ENCODE measurements at regions not wholly inside any gene's neighbourhood (a gene's known extent, or its start where the extent isn't known, plus 50 kb on each side); places are given as distances from the start of the nearest gene placed in this dataset.
"Not testable (repeated sequence)": the region's sequence is repeated elsewhere in the genome, so short reads cannot be mapped to it uniquely, and the experiment has no call there.

DNA sequence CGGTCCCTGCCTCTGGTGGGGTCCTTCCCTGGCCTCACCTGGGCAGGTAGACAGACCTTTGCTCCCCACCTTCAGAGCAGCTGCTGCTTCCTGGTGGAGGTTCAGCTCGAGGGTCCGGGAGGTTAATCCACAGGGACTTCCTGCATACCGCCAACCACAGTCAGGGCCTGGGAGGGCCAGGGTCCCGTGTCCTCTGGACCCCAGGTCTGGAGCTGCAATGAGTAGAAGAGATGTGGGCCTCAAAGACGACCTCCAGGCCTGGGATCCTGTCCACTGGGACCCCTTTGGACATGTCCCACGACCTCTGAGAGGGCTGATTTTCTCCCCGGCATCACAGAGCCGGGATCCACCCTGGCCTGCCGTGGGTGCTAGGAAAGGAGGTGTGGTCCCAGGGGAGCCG lies 223.3 kb upstream of the TCERG1L start:
- no peak for DNase-seq

DNA sequence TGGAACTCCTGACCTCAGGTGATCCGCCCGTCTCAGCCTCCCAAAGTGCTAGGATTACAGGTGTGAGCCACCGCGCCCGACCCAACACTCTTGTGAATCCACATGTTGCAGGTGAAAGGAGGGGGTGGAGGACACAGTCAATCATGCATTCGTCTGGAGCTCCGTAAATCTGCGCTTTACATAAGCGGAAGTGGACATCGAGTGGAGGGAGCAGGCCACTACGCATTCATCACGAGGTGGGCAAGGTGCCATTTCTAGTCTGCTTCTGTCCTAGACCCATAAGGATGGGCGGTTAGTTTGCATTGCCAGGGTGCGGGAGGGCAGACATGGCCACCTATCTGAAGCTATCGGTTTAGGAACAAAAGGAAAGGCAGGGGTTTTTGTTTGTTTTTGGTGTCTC lies 225.2 kb upstream of the TCERG1L start:
- no peak for DNase-seq

DNA sequence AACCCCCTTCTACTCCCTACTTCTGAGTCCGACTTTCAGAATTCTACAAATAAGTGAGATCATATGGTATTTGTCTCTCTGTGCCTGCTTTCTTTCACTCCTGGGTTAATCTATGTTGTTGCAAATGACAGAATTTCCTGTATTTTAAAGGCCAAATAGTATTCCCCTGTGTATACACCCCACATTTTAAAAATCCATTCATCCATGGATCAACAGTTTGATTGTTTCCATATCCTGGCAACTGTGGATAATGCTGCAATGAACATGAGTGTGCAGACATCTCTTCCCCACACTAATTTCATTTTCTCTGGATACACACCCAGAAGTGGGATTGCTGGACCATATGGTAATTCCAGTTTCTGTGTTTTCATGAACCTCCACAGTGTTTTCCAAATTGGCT lies 225.8 kb upstream of the TCERG1L start:
- no peak for DNase-seq

DNA sequence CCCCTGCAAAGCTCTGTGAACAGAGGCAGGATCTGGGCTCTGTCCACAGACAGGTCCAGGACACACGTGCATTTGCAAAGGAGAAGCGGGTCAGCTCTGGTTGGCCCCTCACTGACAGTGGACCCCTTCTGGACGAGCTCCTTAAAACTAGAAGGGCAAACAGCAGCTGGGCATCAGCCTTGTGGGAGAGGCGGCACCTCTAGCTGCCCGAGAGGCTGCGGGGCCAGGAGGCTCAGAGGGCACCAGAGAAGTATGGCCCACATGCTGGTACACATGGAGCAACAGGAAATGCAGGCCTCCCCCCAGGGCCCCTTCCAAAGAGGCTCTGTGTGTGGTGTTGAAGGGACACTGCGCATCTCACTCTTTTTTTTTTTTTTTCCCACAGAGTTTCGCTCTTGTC lies 233.0 kb upstream of the TCERG1L start:
- no peak for DNase-seq

DNA sequence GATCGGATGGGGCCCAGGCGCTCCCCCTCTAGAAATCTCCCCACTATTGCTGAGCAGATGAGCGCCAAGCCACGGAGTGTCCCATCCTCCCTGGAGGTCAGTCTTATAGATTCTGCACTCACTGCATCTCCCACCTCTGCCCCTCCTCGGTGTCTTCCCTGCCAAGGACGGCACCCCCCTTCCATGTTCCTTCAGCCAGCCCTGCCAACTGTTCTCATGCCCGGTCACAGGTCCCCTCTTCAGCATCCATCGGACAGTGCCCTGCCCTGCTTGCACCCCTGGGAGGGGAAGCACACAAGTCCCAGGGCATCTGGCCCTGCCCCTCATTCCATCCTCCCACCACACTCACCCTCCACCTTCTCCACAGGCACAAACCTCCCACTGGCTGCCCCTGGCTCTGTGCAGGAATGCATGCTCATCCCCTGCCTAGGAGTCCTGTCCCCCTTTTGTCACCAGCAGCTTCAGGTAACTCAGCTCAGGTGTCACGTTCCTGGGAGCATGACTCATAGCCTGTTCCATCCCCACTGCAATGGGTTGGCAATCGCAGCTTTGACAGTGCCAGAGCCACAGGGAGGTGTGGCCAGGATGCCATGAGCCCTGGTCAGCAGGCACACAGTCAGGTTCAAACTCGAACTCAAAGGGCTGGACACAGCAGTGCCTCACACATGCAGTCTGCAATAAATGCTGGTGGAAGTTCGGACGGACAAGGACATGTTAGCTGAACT lies 234.7 kb upstream of the TCERG1L start:
- DNase-seq: no peak

DNA sequence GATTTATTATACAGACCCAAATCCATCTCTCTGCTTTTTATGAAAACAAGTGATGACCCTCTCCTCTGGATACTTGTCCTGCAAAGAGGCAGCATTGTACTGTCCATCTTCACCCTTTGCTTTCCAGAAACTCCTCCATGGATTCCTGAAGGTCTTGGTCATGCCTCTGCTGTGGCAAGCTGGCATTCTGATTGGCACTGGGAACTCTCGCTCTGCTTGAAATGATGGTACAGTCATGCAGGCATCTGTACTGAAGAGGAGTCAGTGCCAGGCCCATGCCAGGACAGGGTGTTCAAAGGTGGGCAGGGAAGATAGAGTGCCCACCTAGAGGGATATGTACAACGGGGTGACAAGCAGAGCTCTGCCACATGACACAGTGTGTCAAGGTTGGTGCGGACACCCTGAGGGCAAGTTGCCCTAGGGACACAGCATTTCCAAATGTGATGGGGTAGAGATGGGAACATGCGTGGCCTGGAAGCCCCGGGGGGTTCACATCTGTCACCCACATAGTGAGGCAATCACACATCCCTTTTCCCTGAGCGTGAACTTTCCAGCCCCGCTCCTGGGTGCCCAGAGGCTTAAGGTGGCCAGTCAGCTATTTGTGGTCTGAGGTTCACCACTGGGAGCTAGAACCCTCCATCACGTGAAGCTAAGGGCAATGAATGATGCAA lies 235.7 kb upstream of the TCERG1L start:
- no peak for DNase-seq

DNA sequence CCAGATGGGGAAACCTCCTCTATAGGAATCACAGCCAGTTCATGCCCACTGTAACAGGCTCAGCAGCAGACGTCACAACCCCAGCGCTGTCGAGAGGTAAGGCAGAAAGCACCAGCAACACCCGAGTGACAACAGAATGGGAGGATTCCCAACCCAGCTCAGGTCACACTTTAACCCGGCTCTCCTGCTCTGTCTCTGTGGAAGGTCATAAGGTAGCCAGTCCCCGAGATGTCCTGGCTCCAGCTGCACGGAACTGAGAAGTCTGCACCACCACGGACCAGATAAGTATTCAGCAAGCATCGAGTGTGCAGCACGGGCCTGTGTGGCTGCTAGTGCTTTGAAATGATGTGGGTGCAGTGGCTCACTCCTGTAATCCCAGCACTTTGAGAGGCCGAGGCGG lies 236.7 kb upstream of the TCERG1L start:
- DNase-seq: no peak

DNA sequence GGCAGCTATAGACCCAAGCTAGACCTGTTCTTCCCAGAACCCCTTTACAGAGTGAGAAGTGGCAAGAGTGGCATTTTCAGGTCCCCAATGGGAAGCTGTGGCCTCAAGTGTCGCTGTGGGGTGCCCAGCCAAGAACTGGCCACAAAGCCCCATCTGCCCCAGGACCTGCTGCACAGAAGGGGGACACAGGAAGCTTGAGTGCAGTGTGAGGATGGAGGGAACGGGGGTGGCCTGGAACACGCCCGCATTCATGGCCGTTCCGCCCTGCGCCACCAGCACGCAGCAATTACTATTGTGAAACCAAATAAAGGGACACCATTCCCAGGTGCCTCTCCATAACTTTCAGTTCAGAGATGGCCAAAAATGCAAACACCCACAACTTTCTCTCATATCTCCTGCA lies 237.6 kb upstream of the TCERG1L start:
- DNase-seq: no peak

DNA sequence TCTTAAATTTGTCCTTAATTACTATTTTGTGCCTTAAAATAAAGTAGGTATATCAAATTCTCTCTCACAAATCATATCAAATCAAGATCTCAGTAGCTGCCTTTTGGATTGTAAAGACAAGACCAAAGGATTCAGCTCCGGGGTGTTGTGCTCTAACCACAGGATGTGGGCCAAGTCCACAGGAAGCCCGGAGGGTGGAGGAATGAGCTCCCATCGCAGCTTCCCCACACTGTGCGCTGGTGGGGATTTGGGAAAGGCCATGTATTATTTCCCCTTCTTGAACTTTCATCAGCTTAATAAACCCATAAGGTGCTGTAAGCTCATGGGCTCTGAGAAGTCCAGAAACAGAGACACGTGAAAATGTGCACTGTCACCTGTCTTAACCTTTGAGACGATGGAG lies 241.6 kb upstream of the TCERG1L start:
- no peak for DNase-seq

DNA sequence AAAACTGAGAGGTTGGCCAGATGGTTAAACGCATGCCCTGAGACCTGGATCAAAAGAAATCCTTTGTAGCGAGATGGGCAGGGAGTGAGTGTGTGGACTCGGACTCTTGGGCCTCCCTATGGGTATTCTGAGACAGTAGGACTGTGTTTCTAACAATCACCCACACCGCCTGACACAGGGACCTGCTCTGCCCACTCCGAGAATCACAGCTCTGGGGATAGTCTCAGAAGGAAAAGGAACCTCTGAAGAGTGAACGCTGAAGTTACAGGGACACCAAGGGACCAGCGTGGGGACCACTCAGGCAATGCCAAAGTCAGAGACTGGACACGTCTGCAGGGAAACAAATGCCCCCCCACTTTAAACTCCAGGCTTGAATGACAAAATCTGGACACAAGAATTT lies 242.1 kb upstream of the TCERG1L start:
- DNase-seq: no peak

DNA sequence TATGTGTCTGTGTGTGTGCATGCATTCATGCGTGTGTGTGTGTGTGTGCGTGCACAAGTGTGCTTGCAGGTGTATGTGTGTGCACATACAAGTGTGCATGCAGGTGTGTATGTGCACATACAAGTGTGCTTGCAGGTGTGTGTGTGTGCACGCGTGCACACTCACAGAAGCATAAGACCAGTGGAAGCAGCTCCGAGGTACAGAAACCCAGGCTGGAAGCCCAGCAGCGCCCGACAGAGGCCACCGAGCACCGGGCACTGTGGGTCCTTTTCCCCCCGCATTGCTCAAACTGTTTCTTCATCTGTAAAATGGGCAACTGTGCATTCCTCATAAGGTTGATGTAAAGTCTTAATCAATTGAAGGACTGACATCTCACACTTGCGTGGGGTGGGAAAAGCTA lies 243.3 kb upstream of the TCERG1L start:
- no peak for DNase-seq

DNA sequence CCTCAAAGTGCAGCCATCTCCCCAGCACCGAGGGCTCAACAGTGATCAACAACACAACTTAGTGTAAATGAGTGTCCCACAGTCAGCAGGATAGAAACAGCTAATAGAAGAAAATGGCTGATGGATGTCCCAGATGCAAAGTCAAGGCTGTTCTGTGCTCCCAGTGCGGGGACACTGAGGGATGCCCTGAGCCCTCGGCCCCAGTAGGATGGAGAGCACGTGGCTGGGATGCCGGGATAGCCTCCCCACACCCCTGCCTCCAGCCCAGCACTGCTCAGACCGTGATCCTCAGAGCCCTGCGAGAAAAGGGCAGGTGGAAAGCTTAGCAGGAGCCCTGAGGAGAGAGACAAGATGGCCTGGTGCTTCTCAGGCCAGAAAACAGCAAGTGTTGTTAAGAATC lies 243.9 kb upstream of the TCERG1L start:
- no peak for DNase-seq

DNA sequence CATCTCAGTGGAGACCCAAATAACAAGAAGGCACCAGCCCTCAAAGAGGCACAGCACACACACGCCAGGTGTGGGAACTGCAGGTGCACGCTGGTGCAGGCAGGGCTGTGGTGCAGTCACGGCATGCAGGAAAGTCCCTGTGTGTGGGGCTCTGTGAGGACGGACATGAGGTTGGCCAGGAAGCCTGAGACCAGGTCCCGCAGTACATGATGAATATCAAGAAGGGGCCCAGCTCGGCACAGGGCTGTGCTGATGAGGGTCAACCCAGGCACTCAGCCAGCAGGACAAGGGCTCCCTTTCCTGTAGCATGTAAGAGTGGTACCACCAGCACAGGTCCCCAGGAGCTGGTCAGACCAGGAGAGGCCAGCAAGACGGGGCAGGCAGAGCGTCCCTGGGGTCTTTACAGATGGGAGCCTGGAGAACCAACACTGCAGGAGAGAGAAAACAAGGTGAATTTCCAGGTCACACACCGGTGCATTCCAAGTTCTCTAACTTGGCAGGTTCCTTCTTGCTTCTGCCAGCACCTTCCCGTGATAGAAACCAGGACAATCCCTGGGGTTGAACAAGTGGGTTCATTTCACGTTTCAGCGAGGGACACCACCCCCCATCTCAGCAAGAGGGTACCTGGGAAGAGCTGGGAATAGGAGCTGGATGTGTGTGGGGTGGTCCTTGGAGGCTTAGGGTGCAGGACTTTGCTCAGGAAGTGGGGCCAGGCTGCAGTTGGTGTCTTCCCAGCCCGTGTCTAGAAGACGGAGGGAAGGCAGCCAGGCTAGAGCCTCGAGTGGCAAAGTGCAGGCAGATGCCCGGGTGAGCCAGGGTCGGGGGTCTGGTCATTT lies 244.8 kb upstream of the TCERG1L start:
- no peak for DNase-seq

DNA sequence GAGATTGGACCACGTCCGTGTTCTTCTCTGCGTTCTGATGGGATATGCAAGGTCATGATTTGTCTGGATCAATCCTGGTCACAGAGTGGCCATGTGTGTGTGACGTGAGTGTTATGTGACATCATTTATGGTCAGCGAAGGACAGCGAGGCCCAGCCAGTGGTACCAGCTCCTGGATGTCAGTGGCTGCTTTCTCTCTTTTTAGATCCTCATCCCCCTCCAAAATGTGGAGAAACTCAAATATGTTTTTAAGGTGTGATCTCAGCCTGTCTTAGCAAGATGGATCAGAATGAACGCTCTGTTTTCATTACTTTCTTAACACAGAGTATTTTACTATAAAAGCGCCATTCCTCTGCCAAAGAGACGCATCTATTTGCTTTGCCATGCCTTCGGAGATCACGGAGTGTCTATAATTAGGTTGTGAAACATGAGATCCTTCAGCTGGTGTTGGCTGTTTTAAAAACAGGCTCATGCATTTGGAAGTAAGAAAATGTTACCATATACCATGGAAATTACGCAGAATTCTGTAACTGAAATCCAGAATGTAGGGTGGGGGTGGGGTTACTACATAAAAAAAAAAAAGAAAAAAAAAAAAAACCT lies 245.5 kb upstream of the TCERG1L start:
- DNase-seq: no peak

DNA sequence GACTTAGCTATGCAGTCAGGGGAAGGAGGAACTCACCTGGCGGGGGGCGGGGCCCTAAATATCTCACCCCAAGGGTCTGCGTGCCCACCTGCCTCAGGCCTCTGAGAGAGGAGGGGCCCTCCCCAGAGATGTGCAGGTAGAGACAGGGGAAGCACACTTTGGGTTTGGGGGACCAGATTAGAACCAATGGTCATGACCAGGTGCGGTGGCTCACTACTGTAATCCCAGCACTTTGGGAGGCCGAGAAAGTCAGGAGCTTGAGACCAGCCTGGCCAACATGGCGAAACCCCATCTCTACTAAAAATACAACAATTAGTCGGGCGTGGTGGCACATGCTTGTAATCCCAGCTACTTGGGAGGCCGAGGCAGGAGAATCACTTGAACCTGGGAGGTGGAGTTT lies 246.4 kb upstream of the TCERG1L start:
- DNase-seq: not testable (repeated sequence)

DNA sequence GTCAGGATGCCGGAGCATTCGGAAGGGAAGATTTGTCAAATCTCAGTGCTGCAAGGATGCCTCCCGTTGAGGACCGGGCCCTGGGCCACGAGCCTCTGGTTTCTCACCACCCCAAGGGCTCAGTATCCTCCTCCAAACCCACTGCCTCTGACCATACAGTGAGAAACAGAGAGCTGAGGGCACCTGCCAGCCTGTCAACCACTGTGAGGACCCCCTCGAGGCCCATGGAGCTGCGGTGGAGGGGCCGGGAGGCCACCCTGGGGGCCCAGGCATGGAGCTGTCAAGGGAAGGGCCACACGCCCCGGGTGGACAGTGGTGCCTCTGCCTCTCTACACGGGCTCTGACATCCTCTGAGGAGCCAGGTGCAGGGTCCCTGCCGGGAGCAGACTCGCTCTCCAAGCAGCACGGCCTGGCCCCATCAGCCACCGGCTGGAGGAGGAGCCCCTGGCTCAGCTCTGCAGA lies 248.0 kb upstream of the TCERG1L start:
- DNase-seq: no peak

DNA sequence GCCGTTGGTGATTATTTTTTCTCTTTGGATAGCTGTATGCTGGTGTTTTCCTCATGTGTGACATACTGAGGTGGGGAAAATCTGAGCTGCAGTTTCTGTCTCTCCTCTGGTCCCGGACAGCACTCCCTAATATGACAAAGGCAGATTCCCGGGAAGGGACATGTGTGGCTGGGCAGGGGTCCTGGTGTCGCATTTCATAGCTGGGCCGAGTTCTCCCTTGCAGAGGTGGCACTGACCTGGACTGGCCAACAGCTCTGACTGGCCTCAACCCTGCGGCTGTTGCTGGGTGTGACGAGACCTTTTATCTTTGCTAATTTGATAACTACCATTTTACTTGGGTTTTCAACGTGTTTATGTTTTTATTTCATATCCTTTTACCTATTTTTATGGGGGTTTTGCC lies 248.6 kb upstream of the TCERG1L start:
- no peak for DNase-seq

DNA sequence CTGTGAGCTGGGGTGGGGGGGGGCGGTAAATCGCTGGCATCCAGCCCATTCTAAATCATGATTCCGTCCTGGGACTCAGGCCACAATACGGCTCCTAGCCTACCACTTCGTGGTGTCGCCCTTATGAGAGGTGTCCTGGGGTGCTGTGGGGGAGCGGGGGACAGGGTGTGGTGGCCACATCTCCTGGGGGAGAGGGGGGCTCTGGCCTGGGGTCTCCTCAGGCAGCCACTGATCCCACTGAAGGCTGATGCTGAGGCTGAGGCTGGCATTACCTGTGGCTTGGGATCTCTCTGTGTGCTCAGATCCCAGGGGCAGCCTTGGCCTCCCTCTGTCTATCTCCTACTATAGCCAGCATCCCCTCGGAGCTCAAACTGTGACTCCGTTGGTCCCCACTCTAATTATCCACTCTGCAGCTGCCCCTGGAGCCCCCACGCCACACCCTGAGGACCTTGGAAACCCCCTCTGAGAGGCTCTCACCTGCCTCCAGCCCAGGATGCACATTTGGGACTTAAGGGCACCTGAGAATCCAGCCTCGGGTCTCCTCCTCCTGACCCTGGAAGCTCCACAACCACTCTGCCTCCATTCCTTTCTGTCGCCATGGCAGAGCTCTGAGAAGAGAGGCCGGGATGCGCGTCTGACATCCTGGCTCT lies 249.3 kb upstream of the TCERG1L start:
- DNase-seq: no peak

DNA sequence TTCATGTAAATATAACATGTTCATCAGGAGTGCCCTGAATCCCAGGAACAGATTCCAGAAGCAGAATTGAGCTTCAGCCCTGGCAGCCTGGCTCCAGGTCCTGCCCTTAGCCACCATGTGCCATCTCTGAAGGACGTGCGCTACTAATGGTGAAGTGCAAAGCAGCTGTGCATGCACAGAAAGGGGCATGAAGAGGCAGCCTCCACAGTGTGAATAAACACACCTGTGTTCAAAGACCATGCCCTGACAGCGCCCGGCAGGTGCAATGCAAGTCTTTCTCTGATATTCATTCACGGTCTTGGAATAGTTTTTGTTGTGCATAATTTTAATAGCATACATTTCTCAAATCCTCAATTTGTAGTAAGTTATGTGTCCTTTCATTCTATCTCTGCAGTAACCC lies 250.4 kb upstream of the TCERG1L start:
- DNase-seq: no peak

DNA sequence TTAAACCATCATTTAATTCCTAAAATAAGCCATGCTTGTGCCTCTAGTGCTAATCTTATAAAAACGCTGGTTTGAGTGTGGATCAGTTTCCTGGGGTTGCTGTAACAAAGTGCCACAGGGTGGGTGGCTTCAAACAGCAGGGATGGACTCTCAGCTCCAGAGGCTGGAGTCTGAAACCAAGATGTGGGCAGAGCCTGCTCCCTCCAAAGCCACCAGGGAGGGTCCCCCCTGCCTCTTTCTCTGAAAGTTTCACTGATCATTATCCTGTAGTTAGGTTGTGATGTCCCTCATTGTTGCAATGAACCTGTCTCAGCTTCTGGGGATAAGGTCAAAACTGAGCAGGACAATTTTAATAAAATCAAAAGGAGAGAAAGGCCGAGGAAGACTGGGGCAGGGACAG lies 251.9 kb upstream of the TCERG1L start:
- DNase-seq: no peak

DNA sequence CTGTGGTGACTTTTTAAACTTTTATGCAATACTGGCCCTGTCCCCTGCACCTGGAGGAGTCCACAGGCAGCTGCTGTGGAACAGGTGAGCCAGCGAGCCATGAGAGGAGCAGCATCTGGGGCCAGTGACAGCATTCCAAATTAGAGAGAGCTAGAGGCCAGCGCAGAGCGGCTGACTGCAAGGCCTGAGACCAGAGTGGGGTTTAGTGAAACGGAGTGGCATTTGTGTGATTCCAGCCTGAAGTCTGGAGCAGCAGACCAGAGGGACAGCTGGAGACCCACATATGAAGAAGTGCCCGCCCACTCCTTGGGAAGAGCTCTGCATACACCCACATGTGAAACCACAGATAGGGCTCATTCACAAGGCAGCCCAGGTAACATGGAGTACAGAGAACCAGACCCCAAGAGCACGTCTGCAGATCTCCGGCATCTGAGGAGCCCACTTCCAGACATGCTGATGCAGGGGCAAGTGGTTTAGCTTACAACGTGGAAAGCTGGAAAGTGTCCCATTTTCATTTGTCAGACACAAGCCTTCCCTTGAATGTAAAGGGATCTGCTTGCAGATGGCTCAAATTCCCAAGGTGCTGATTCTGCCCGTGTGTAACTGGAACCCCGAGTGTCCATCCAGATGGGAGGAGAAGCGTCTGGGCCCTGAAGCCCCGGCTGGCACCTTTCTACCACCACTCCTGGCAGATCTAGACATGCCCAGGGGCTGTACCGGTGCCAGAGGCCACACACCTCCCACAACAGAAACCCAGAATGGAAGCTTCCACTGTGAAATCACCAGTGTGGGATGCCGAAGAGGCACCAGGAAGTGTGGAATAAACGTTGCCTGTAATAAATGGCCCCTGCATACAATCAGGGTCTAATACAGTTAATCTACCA lies 256.0 kb upstream of the TCERG1L start:
- DNase-seq: no peak

DNA sequence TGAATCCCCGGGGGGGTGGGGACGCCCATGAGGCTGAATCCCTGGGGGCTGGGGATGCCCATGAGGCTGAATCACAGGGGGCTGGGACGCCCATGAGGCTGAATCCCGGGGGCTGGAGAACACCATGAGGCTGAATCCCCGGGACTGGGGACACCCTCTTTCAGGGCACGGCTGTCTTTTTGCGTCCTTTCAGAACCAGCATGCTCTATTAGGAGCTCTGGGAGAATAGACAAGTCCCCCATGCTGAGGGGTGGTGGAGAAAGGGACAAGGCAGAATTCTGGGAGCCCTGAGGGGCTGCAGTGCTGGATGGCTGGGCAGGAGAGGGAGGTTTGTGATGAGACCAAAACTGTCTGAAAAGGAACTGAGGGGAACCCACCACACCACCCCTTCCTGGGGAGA lies 257.3 kb upstream of the TCERG1L start:
- DNase-seq: no peak

All from stimulated activated CD4-positive, alpha-beta T cell treated with anti-CD3 and anti-CD28 coated beads, Interleukin-4, amount 100 ng/mL, for 1 hour (primary cell).